ENCODE measurements at regions not wholly inside any gene's neighbourhood (a gene's known extent, or its start where the extent isn't known, plus 50 kb on each side); places are given as distances from the start of the nearest gene placed in this dataset.

- Histone ChIP-seq H3K27me3 (ENCODE audit: control insufficient read depth, insufficient read depth, low read length) (no peaks in the 10 kb centered on the region), H3K4me3 (ENCODE audit: low read depth, low read length) (no peak overlapping the region), H3K36me3 (ENCODE audit: control insufficient read depth, insufficient read depth, low read length) (no peaks in the 10 kb centered on the region), H3K27ac (ENCODE audit: low read depth, low read length) (no peak overlapping the region), H3K9me3 (ENCODE audit: control insufficient read depth, insufficient read depth, low read length) (peaks cover 2% of the 10 kb centered on the region), H3K4me1 (ENCODE audit: control insufficient read depth, insufficient read depth, low read length) (no peaks in the 10 kb centered on the region)
- no peak for DNase-seq (ENCODE audit: low read depth in 4 of 6, low spot score in 6 of 6)
- no CpG with 5 or more reads among the region's 1 CpG for WGBS (ENCODE audit: insufficient coverage)
Measured at GRCh38 chr5:73352243-73352642, 96.3 kb downstream of the FOXD1 start.

GRCh38 chr5:73351593-73351992, 97.0 kb downstream of the FOXD1 start:
- 86% methylated on average over 2 of the region's 3 CpGs for WGBS (ENCODE audit: insufficient coverage)
- Histone ChIP-seq H3K36me3 (ENCODE audit: control insufficient read depth, insufficient read depth, low read length) (no peaks in the 10 kb centered on the region), H3K4me3 (ENCODE audit: low read depth, low read length) (no peak overlapping the region), H3K9me3 (ENCODE audit: control insufficient read depth, insufficient read depth, low read length) (peaks cover 2% of the 10 kb centered on the region), H3K27me3 (ENCODE audit: control insufficient read depth, insufficient read depth, low read length) (no peaks in the 10 kb centered on the region), H3K4me1 (ENCODE audit: control insufficient read depth, insufficient read depth, low read length) (no peaks in the 10 kb centered on the region), H3K27ac (ENCODE audit: low read depth, low read length) (no peak overlapping the region)
- no peak for DNase-seq (ENCODE audit: low read depth in 4 of 6, low spot score in 6 of 6)

- Histone ChIP-seq H3K4me1 (ENCODE audit: control insufficient read depth, insufficient read depth, low read length) (no peaks in the 10 kb centered on the region), H3K27ac (ENCODE audit: low read depth, low read length) (no peak overlapping the region)
- no CpG with 5 or more reads among the region's 1 CpG for WGBS (ENCODE audit: insufficient coverage)
Measured at GRCh38 chr5:73346878-73347408, 101.6 kb downstream of the FOXD1 start.

GRCh38 chr5:73344835-73345234, 103.7 kb downstream of the FOXD1 start:
- no peaks in the 10 kb centered on the region for H3K4me1 ChIP-seq (ENCODE audit: control insufficient read depth, insufficient read depth, low read length)
- no peak for DNase-seq (ENCODE audit: low read depth in 4 of 6, low spot score in 6 of 6)
- H3K27ac ChIP-seq (ENCODE audit: low read depth, low read length), result no peak overlapping the region
- peaks cover 2% of the 10 kb centered on the region for H3K9me3 ChIP-seq (ENCODE audit: control insufficient read depth, insufficient read depth, low read length)
- H3K27me3 ChIP-seq (ENCODE audit: control insufficient read depth, insufficient read depth, low read length), result peaks cover 2% of the 10 kb centered on the region
- H3K4me3 ChIP-seq (ENCODE audit: low read depth, low read length), result no peak overlapping the region
- WGBS (ENCODE audit: insufficient coverage), result 70% methylated on average over 3 of the region's 5 CpGs
- no peaks in the 10 kb centered on the region for H3K36me3 ChIP-seq (ENCODE audit: control insufficient read depth, insufficient read depth, low read length)

More at GRCh38 chr5:73346878-73347408, 101.6 kb downstream of the FOXD1 start:
- H3K36me3 ChIP-seq (ENCODE audit: control insufficient read depth, insufficient read depth, low read length), result no peaks in the 10 kb centered on the region
- H3K9me3 ChIP-seq (ENCODE audit: control insufficient read depth, insufficient read depth, low read length), result peaks cover 2% of the 10 kb centered on the region
- H3K4me3 ChIP-seq (ENCODE audit: low read depth, low read length), result no peak overlapping the region
- DNase-seq (ENCODE audit: low read depth in 4 of 6, low spot score in 6 of 6), result no peak
- no peaks in the 10 kb centered on the region for H3K27me3 ChIP-seq (ENCODE audit: control insufficient read depth, insufficient read depth, low read length)

- Histone ChIP-seq H3K9me3 (ENCODE audit: control insufficient read depth, insufficient read depth, low read length) (no peaks in the 10 kb centered on the region), H3K36me3 (ENCODE audit: control insufficient read depth, insufficient read depth, low read length) (no peaks in the 10 kb centered on the region), H3K27ac (ENCODE audit: low read depth, low read length) (peak overlapping the region; percentile 18), H3K4me1 (ENCODE audit: control insufficient read depth, insufficient read depth, low read length) (peaks cover 19% of the 10 kb centered on the region), H3K27me3 (ENCODE audit: control insufficient read depth, insufficient read depth, low read length) (peaks cover 4% of the 10 kb centered on the region), H3K4me3 (ENCODE audit: low read depth, low read length) (no peak overlapping the region)
- WGBS (ENCODE audit: insufficient coverage), result 94% methylated on average over 2 of the region's 4 CpGs
- no peak for DNase-seq (ENCODE audit: low read depth in 4 of 6, low spot score in 6 of 6)
Measured at GRCh38 chr5:73339711-73340110, 108.9 kb downstream of the FOXD1 start.

- H3K9me3 ChIP-seq (ENCODE audit: control insufficient read depth, insufficient read depth, low read length), result no peaks in the 10 kb centered on the region
- H3K27me3 ChIP-seq (ENCODE audit: control insufficient read depth, insufficient read depth, low read length), result peaks cover 4% of the 10 kb centered on the region
- peak in 1 of 6 donors; percentile 59 for DNase-seq (ENCODE audit: low read depth in 4 of 6, low spot score in 6 of 6)
- no peaks in the 10 kb centered on the region for H3K36me3 ChIP-seq (ENCODE audit: control insufficient read depth, insufficient read depth, low read length)
- no peak overlapping the region for H3K4me3 ChIP-seq (ENCODE audit: low read depth, low read length)
- WGBS (ENCODE audit: insufficient coverage), result 63% methylated on average over 11 of the region's 15 CpGs
- H3K27ac ChIP-seq (ENCODE audit: low read depth, low read length), result peak overlapping the region; percentile 18
- H3K4me1 ChIP-seq (ENCODE audit: control insufficient read depth, insufficient read depth, low read length), result peaks cover 19% of the 10 kb centered on the region
Measured at GRCh38 chr5:73339051-73339575, 109.5 kb downstream of the FOXD1 start.

- peaks cover 19% of the 10 kb centered on the region for H3K4me1 ChIP-seq (ENCODE audit: control insufficient read depth, insufficient read depth, low read length)
- peaks cover 4% of the 10 kb centered on the region for H3K27me3 ChIP-seq (ENCODE audit: control insufficient read depth, insufficient read depth, low read length)
- peak in 3 of 6 donors; percentile 5 to 82 (median 34) for DNase-seq (ENCODE audit: low read depth in 4 of 6, low spot score in 6 of 6)
- H3K36me3 ChIP-seq (ENCODE audit: control insufficient read depth, insufficient read depth, low read length), result no peaks in the 10 kb centered on the region
- H3K9me3 ChIP-seq (ENCODE audit: control insufficient read depth, insufficient read depth, low read length), result no peaks in the 10 kb centered on the region
- peak overlapping the region; percentile 66 for H3K27ac ChIP-seq (ENCODE audit: low read depth, low read length)
- no peak overlapping the region for H3K4me3 ChIP-seq (ENCODE audit: low read depth, low read length)
- 41% methylated on average over 8 of the region's 17 CpGs for WGBS (ENCODE audit: insufficient coverage)
Measured at GRCh38 chr5:73338256-73339050, 110.1 kb downstream of the FOXD1 start.

GRCh38 chr5:73337586-73338255, 110.9 kb downstream of the FOXD1 start:
- no peaks in the 10 kb centered on the region for H3K36me3 ChIP-seq (ENCODE audit: control insufficient read depth, insufficient read depth, low read length)
- H3K4me3 ChIP-seq (ENCODE audit: low read depth, low read length), result no peak overlapping the region
- 38% methylated on average over 4 of the region's 9 CpGs for WGBS (ENCODE audit: insufficient coverage)
- peaks cover 19% of the 10 kb centered on the region for H3K4me1 ChIP-seq (ENCODE audit: control insufficient read depth, insufficient read depth, low read length)
- peak in 1 of 6 donors; percentile 51 for DNase-seq (ENCODE audit: low read depth in 4 of 6, low spot score in 6 of 6)
- H3K9me3 ChIP-seq (ENCODE audit: control insufficient read depth, insufficient read depth, low read length), result no peaks in the 10 kb centered on the region
- H3K27me3 ChIP-seq (ENCODE audit: control insufficient read depth, insufficient read depth, low read length), result peaks cover 4% of the 10 kb centered on the region
- peak overlapping the region; percentile 66 for H3K27ac ChIP-seq (ENCODE audit: low read depth, low read length)

- no peak for DNase-seq (ENCODE audit: low read depth in 4 of 6, low spot score in 6 of 6)
- H3K9me3 ChIP-seq (ENCODE audit: control insufficient read depth, insufficient read depth, low read length), result no peaks in the 10 kb centered on the region
- H3K4me1 ChIP-seq (ENCODE audit: control insufficient read depth, insufficient read depth, low read length), result peaks cover 19% of the 10 kb centered on the region
- no CpG with 5 or more reads among the region's 2 CpGs for WGBS (ENCODE audit: insufficient coverage)
- H3K27me3 ChIP-seq (ENCODE audit: control insufficient read depth, insufficient read depth, low read length), result peaks cover 4% of the 10 kb centered on the region
- H3K27ac ChIP-seq (ENCODE audit: low read depth, low read length), result no peak overlapping the region
- no peak overlapping the region for H3K4me3 ChIP-seq (ENCODE audit: low read depth, low read length)
- H3K36me3 ChIP-seq (ENCODE audit: control insufficient read depth, insufficient read depth, low read length), result no peaks in the 10 kb centered on the region
Measured at GRCh38 chr5:73336366-73336765, 112.2 kb downstream of the FOXD1 start.

Data from spinal cord (tissue), 9 donors.